Right atrium auricular region (tissue), 2 donors: ENCODE measurements at regions not wholly inside any gene's neighbourhood (a gene's known extent, or its start where the extent isn't known, plus 50 kb on each side); places are given as distances from the start of the nearest gene placed in this dataset.
A peak's percentile ranks its signal among the peaks of the same experiment; 100 is the strongest.

Experiments
- DNase-seq: peaks from one replicate; pipeline ENCODE4 v3.0.0-alpha.2; 2019; ENCODE audit warnings: low spot score
- H3K27ac ChIP-seq, 2 donors: fragments of 200-600 bp; sonication (generic); 1 replicate in 1 of 2; 2 replicates in 1 of 2; pipeline ENCODE4 v1.5.1; 2016 to 2019
- H3K27me3 ChIP-seq, 2 donors: fragments of 200-600 bp; sonication (generic); one replicate each; pipeline versions ENCODE4 v1.5.1 to v1.6.0; 2017 to 2019
- H3K36me3 ChIP-seq: fragments of 200-600 bp; sonication (generic); one replicate; pipeline ENCODE4 v1.5.1; 2016
- H3K4me1 ChIP-seq, 2 donors: fragments of 200-600 bp; sonication (generic); one replicate each; pipeline versions ENCODE4 v1.5.1 to v1.6.0; 2017 to 2019
- H3K4me3 ChIP-seq, 2 donors: fragments of 200-600 bp; sonication (generic); 1 replicate in 1 of 2; 2 replicates in 1 of 2; pipeline ENCODE4 v1.5.1; 2017 to 2019; ENCODE audit warnings: mild to moderate bottlenecking in 1 of 2, moderate library complexity in 1 of 2
- H3K9me3 ChIP-seq, 2 donors: fragments of 200-600 bp; sonication (generic); one replicate each; pipeline ENCODE4 v1.5.1; 2019
- TF ChIP-seq, protein P1 (sequence below), 2 donors: fragments of 200-600 bp; sonication (generic); IDR thresholded peaks; one replicate each; pipeline ENCODE4 v1.5.1; 2019; ENCODE audit warnings: antibody characterized with exemption in 2 of 2

DNA sequence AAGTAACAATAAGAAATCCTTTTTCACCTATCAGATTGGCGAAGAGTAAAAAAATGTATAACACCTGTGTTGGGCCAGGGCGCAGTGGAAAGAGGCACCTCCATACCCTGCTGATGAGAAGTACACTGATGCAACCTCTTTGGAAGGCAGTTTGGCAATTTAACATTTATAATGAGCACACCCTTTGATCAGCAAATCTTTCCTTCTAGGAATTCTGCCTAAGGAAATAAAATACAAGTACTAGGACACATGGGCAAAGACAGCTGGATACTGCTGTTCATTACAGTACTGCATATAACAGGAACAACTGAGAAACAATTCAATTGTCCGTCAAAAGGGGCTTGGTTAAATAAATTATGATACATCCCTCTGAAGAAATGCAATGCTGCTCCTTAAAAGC lies 110.1 kb downstream of the RPL27A start:
- Histone ChIP-seq H3K9me3 (no peaks in the 10 kb centered on the region), H3K27ac (peak overlapping the region in 1 of 2 donors; percentile 13), H3K4me1 (peaks cover 0 to 32% of the 10 kb centered on the region in 2 donors), H3K27me3 (no peaks in the 10 kb centered on the region), H3K4me3 (no peak overlapping the region), H3K36me3 (no peaks in the 10 kb centered on the region)
- TF ChIP-seq, protein P1, sequence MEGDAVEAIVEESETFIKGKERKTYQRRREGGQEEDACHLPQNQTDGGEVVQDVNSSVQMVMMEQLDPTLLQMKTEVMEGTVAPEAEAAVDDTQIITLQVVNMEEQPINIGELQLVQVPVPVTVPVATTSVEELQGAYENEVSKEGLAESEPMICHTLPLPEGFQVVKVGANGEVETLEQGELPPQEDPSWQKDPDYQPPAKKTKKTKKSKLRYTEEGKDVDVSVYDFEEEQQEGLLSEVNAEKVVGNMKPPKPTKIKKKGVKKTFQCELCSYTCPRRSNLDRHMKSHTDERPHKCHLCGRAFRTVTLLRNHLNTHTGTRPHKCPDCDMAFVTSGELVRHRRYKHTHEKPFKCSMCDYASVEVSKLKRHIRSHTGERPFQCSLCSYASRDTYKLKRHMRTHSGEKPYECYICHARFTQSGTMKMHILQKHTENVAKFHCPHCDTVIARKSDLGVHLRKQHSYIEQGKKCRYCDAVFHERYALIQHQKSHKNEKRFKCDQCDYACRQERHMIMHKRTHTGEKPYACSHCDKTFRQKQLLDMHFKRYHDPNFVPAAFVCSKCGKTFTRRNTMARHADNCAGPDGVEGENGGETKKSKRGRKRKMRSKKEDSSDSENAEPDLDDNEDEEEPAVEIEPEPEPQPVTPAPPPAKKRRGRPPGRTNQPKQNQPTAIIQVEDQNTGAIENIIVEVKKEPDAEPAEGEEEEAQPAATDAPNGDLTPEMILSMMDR (IDR thresholded peaks at IDR 0.05) = no peak
- no peak for DNase-seq

- no peak overlapping the region for H3K27ac ChIP-seq
- TF ChIP-seq, protein P1 (IDR thresholded peaks at IDR 0.05) = no peak
- no peak overlapping the region for H3K4me3 ChIP-seq
- H3K9me3 ChIP-seq = no peaks in the 10 kb centered on the region
- peaks cover 0 to 32% of the 10 kb centered on the region in 2 donors for H3K4me1 ChIP-seq
- no peaks in the 10 kb centered on the region for H3K27me3 ChIP-seq
- no peak for DNase-seq
- no peaks in the 10 kb centered on the region for H3K36me3 ChIP-seq
These were observed 110.7 kb downstream of the RPL27A start for GRCh38 chr11:8793114-8793777.

GRCh38 chr11:8794126-8794525 lies 111.5 kb downstream of the RPL27A start:
- TF ChIP-seq, protein P1 (IDR thresholded peaks at IDR 0.05) = no peak
- H3K9me3 ChIP-seq = no peaks in the 10 kb centered on the region
- DNase-seq = no peak
- H3K27me3 ChIP-seq = no peaks in the 10 kb centered on the region
- peaks cover 0 to 40% of the 10 kb centered on the region in 2 donors for H3K4me1 ChIP-seq
- H3K27ac ChIP-seq = peak overlapping the region; percentile 59 to 80
- H3K36me3 ChIP-seq = no peaks in the 10 kb centered on the region
- no peak overlapping the region for H3K4me3 ChIP-seq

- Histone ChIP-seq H3K27me3 (no peaks in the 10 kb centered on the region), H3K4me3 (no peak overlapping the region), H3K36me3 (no peaks in the 10 kb centered on the region), H3K9me3 (no peaks in the 10 kb centered on the region), H3K27ac (peak overlapping the region; percentile 59 to 80), H3K4me1 (peaks cover 0 to 34% of the 10 kb centered on the region in 2 donors)
- DNase-seq = no peak
- TF ChIP-seq, protein P1 (IDR thresholded peaks at IDR 0.05) = peak; percentile 35 to 60
These were observed 112.1 kb downstream of the RPL27A start for GRCh38 chr11:8794677-8795103.

DNA sequence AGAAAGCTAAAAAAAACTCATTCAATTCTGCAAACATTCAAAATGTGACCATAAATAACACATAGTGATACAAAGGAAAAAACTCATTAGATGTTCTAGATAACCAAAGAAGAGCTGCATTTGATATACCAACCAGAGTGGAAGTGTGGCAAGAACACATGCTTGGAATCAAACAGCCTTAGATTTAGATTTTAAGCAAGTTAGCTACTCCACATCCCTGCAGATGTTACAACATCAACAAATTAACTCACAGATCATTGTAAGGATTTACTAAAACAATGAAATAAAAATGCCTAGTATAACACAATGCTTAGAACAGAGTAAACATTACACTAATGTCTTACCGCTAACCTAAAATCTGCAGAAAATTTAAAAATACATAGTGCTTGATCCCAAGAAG lies 114.0 kb upstream of the AKIP1 start:
- no peaks in the 10 kb centered on the region for H3K27me3 ChIP-seq
- peaks cover 0 to 43% of the 10 kb centered on the region in 2 donors for H3K4me1 ChIP-seq
- DNase-seq = no peak
- H3K27ac ChIP-seq = no peak overlapping the region
- H3K4me3 ChIP-seq = no peak overlapping the region
- H3K9me3 ChIP-seq = no peaks in the 10 kb centered on the region
- H3K36me3 ChIP-seq = no peaks in the 10 kb centered on the region
- TF ChIP-seq, protein P1 (IDR thresholded peaks at IDR 0.05) = no peak

DNA sequence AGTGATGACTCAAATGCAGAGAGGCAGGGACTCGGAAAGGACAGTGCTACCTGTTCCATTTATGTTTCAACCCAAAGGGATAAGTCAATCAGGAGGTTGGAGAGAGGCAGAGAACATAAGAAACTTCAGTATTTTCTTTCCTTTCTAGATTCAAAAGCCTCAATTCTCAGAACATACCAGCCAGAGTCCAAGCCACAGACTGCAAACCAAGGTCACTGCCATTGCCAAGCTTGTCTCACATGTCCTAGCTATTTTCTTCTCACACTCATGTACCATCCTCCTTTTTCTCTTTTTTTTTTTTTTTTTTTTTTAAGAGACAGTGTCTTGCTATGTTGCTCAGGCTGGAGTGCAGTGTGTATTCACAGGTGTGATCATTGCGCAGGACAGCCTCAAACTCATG lies 111.7 kb upstream of the AKIP1 start:
- H3K9me3 ChIP-seq = no peaks in the 10 kb centered on the region
- TF ChIP-seq, protein P1 (IDR thresholded peaks at IDR 0.05) = no peak
- H3K27me3 ChIP-seq = no peaks in the 10 kb centered on the region
- no peaks in the 10 kb centered on the region for H3K36me3 ChIP-seq
- peaks cover 0 to 61% of the 10 kb centered on the region in 2 donors for H3K4me1 ChIP-seq
- peak overlapping the region; percentile 40 to 48 for H3K27ac ChIP-seq
- DNase-seq = no peak
- H3K4me3 ChIP-seq = no peak overlapping the region
